GM23338 (cell line): ENCODE measurements at regions not wholly inside any gene's neighbourhood (a gene's known extent, or its start where the extent isn't known, plus 50 kb on each side); places are given as distances from the start of the nearest gene placed in this dataset.
A peak's percentile ranks its signal among the peaks of the same experiment; 100 is the strongest.

Source experiments
- ATAC-seq: fragments of 200-7000 bp; cut with Tn5 transposase; 3 replicates; pipeline ENCODE4 v1.9.1; 2020
- DNase-seq: peaks from one replicate; pipeline ENCODE4 v3.0.0-alpha.2; 2015; ENCODE audit warnings: low spot score
- H2AFZ ChIP-seq: fragments of 200-600 bp; sonication (generic); 2 replicates; pipeline ENCODE4 v1.8.0; 2016; ENCODE audit warnings: antibody characterized with exemption, mild to moderate bottlenecking, moderate library complexity
- H3F3A ChIP-seq: fragments of 200-600 bp; sonication (generic); replicated peaks from 2 replicates; pipeline ENCODE4 v1.8.0; 2017; ENCODE audit warnings: antibody characterized with exemption, mixed run types, low read depth
- H3K27ac ChIP-seq: fragments of 200-600 bp; sonication (generic); 2 replicates; pipeline ENCODE4 v1.6.1; 2016; ENCODE audit warnings: low read depth
- H3K27me3 ChIP-seq: fragments of 200-600 bp; sonication (generic); 2 replicates; pipeline ENCODE4 v1.8.0; 2016; ENCODE audit warnings: mild to moderate bottlenecking, mixed run types, moderate library complexity; ENCODE audit not compliant: insufficient read depth
- H3K36me3 ChIP-seq: fragments of 200-600 bp; sonication (generic); 2 replicates; pipeline ENCODE4 v1.8.0; 2016; ENCODE audit warnings: mild to moderate bottlenecking; ENCODE audit not compliant: insufficient read depth
- H3K4me1 ChIP-seq: fragments of 200-600 bp; sonication (generic); 2 replicates; pipeline ENCODE4 v1.8.0; 2016; ENCODE audit warnings: mild to moderate bottlenecking, moderate library complexity; ENCODE audit not compliant: insufficient read depth
- H3K4me2 ChIP-seq: fragments of 200-600 bp; sonication (generic); 2 replicates; pipeline ENCODE4 v1.7.1; 2017; ENCODE audit warnings: mixed run types
- H3K4me3 ChIP-seq: fragments of 200-600 bp; sonication (generic); 2 replicates; pipeline ENCODE4 v1.6.1; 2016; ENCODE audit warnings: mixed run types
- H3K79me2 ChIP-seq: fragments of 200-600 bp; sonication (generic); replicated peaks from 2 replicates; pipeline ENCODE4 v1.8.0; 2017; ENCODE audit warnings: mild to moderate bottlenecking; ENCODE audit not compliant: insufficient read depth
- H3K9me2 ChIP-seq: fragments of 200-600 bp; sonication (generic); 2 replicates; pipeline ENCODE4 v1.8.0; 2017; ENCODE audit not compliant: insufficient read depth
- H4K20me1 ChIP-seq: fragments of 200-600 bp; sonication (generic); replicated peaks from 2 replicates; pipeline ENCODE4 v1.8.0; 2017; ENCODE audit warnings: mild to moderate bottlenecking; ENCODE audit not compliant: insufficient read depth
- H3K27ac Mint-ChIP-seq: 2 replicates; pipeline ENCODE4 v1.8.0; 2020; ENCODE audit warnings: inconsistent platforms, mild to moderate bottlenecking, moderate library complexity, mixed read lengths
- H3K27me3 Mint-ChIP-seq: 3 replicates; pipeline ENCODE4 v1.8.0; 2022; ENCODE audit warnings: low read depth, mild to moderate bottlenecking, moderate library complexity, mixed read lengths, inconsistent platforms; ENCODE audit not compliant: insufficient read depth, poor library complexity
- H3K36me3 Mint-ChIP-seq: 3 replicates; pipeline ENCODE4 v1.8.0; 2021; ENCODE audit warnings: low read depth, mild to moderate bottlenecking, inconsistent platforms, moderate library complexity, mixed read lengths
- H3K4me1 Mint-ChIP-seq: 3 replicates; pipeline ENCODE4 v1.8.0; 2020; ENCODE audit warnings: mild to moderate bottlenecking, inconsistent platforms, mixed read lengths
- H3K4me3 Mint-ChIP-seq: 3 replicates; pipeline ENCODE4 v1.8.0; 2021; ENCODE audit warnings: moderate library complexity, mild to moderate bottlenecking, inconsistent platforms, mixed read lengths
- H3K9me3 Mint-ChIP-seq: 3 replicates; pipeline ENCODE4 v1.8.0; 2020; ENCODE audit warnings: moderate library complexity, mild to moderate bottlenecking, inconsistent platforms, mixed read lengths
- CREB1 ChIP-seq: fragments of 250-450 bp; sonication (Bioruptor Pico); IDR thresholded peaks from 2 replicates; pipeline ENCODE4 v1.5.0; 2020; ENCODE audit warnings: low read depth, mild to moderate bottlenecking, moderate library complexity
- ETS1 ChIP-seq: IDR thresholded peaks from 2 replicates; pipeline ENCODE4 v1.6.1; 2016; ENCODE audit warnings: antibody characterized with exemption
- EZH2 ChIP-seq: fragments of 200-600 bp; sonication (generic); IDR thresholded peaks from one replicate; pipeline ENCODE4 v1.8.0; 2017; ENCODE audit warnings: antibody characterized with exemption, mild to moderate bottlenecking, low read depth; ENCODE audit not compliant: unreplicated experiment
- EZH2phosphoT487 ChIP-seq: fragments of 200-600 bp; sonication (generic); IDR thresholded peaks from one replicate; pipeline ENCODE4 v1.8.1; 2018; ENCODE audit warnings: antibody characterized with exemption; ENCODE audit not compliant: unreplicated experiment
- NANOG ChIP-seq: IDR thresholded peaks from 2 replicates; pipeline ENCODE4 v1.6.1; 2016; ENCODE audit warnings: antibody characterized with exemption, borderline replicate concordance
- POLR2AphosphoS5 ChIP-seq: IDR thresholded peaks from 2 replicates; pipeline ENCODE4 v1.6.1; 2016; ENCODE audit warnings: antibody characterized with exemption, low read depth
- STAT1 ChIP-seq: IDR thresholded peaks from one replicate; pipeline ENCODE4 v1.6.1; 2016; ENCODE audit warnings: antibody characterized with exemption; ENCODE audit not compliant: unreplicated experiment
- ZNF114 ChIP-seq: fragments of 250-450 bp; sonication (Bioruptor Pico); IDR thresholded peaks from 2 replicates; pipeline ENCODE4 v1.5.0; 2020; ENCODE audit warnings: mild to moderate bottlenecking, moderate library complexity
- ZNF331 ChIP-seq: fragments of 250-450 bp; sonication (Bioruptor Pico); IDR thresholded peaks from 2 replicates; pipeline ENCODE4 v1.5.0; 2020; ENCODE audit warnings: low read depth, mild to moderate bottlenecking, moderate library complexity
- ZNF462 ChIP-seq: fragments of 250-450 bp; sonication (Bioruptor Pico); IDR thresholded peaks from 2 replicates; pipeline ENCODE4 v1.5.0; 2020; ENCODE audit warnings: mild to moderate bottlenecking, moderate library complexity
- TF ChIP-seq, protein P1 (sequence below), 2 experiments: fragments of 200-600 bp in 1 of 2; sonication (generic) in 1 of 2; conservative IDR thresholded peaks; 2 replicates each; pipeline versions ENCODE4 v1.5.1 to v1.6.1; 2016 to 2017; ENCODE audit warnings: antibody characterized with exemption in 2 of 2, low read depth in 2 of 2, mild to moderate bottlenecking in 2 of 2, moderate library complexity in 1 of 2
- TF ChIP-seq, protein P2 (sequence below): IDR thresholded peaks from one replicate; pipeline ENCODE4 v1.6.1; 2018; ENCODE audit warnings: antibody characterized with exemption; ENCODE audit not compliant: unreplicated experiment

DNA sequence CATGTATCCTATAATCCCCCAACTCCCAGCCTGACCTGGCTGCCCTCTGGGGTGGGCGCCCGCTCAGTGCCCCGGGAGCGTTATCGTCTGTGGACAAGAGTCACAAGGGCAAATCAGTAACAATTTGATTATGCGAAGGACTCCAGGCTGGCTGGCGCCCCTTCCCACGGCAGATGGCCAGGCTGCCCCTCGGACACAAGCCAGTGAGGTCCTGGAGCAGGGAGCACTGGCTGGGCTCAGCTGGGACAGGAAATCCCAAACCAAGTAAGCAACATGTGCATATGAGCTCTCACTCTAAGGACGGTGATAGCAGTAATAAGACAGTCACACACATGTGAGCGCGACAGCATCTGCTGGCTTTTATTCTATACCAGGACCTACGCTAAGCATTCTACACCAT, 59.3 kb upstream of the FAM222A start:
- H3K27me3 ChIP-seq = no peaks in the 10 kb centered on the region
- no peaks in the 10 kb centered on the region for H3K9me2 ChIP-seq
- no peaks in the 10 kb centered on the region for H3K79me2 ChIP-seq
- H4K20me1 ChIP-seq = no peaks in the 10 kb centered on the region
- DNase-seq = no peak
- H3K4me3 ChIP-seq = no peak overlapping the region
- Mint-ChIP-seq H3K27ac (no peak overlapping the region), H3K27me3 (peaks cover 5% of the 10 kb centered on the region), H3K36me3 (no peaks in the 10 kb centered on the region), H3K4me3 (no peak overlapping the region), H3K9me3 (no peaks in the 10 kb centered on the region), H3K4me1 (peaks cover 22% of the 10 kb centered on the region)
- H3K27ac ChIP-seq = no peak overlapping the region
- H3K4me1 ChIP-seq = peaks cover 7% of the 10 kb centered on the region; the same call in 1 of the 2 replicates
- no peak for ATAC-seq
- H3F3A ChIP-seq = no peaks in the 10 kb centered on the region
- TF ChIP-seq ZNF331 (CRISPR knock-in tag) (no peak), ZNF462 (CRISPR knock-in tag) (no peak), EZH2 (no peak), CREB1 (CRISPR knock-in tag) (no peak), POLR2AphosphoS5 (no peak), STAT1 (no peak), ETS1 (no peak), ZNF114 (CRISPR knock-in tag) (no peak), NANOG (no peak), EZH2phosphoT487 (no peak)
- TF ChIP-seq, protein P1, sequence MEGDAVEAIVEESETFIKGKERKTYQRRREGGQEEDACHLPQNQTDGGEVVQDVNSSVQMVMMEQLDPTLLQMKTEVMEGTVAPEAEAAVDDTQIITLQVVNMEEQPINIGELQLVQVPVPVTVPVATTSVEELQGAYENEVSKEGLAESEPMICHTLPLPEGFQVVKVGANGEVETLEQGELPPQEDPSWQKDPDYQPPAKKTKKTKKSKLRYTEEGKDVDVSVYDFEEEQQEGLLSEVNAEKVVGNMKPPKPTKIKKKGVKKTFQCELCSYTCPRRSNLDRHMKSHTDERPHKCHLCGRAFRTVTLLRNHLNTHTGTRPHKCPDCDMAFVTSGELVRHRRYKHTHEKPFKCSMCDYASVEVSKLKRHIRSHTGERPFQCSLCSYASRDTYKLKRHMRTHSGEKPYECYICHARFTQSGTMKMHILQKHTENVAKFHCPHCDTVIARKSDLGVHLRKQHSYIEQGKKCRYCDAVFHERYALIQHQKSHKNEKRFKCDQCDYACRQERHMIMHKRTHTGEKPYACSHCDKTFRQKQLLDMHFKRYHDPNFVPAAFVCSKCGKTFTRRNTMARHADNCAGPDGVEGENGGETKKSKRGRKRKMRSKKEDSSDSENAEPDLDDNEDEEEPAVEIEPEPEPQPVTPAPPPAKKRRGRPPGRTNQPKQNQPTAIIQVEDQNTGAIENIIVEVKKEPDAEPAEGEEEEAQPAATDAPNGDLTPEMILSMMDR (conservative IDR thresholded peaks at IDR 0.05; ENCODE audit: low read depth in 2 of 2) = no peak
- TF ChIP-seq, protein P2, sequence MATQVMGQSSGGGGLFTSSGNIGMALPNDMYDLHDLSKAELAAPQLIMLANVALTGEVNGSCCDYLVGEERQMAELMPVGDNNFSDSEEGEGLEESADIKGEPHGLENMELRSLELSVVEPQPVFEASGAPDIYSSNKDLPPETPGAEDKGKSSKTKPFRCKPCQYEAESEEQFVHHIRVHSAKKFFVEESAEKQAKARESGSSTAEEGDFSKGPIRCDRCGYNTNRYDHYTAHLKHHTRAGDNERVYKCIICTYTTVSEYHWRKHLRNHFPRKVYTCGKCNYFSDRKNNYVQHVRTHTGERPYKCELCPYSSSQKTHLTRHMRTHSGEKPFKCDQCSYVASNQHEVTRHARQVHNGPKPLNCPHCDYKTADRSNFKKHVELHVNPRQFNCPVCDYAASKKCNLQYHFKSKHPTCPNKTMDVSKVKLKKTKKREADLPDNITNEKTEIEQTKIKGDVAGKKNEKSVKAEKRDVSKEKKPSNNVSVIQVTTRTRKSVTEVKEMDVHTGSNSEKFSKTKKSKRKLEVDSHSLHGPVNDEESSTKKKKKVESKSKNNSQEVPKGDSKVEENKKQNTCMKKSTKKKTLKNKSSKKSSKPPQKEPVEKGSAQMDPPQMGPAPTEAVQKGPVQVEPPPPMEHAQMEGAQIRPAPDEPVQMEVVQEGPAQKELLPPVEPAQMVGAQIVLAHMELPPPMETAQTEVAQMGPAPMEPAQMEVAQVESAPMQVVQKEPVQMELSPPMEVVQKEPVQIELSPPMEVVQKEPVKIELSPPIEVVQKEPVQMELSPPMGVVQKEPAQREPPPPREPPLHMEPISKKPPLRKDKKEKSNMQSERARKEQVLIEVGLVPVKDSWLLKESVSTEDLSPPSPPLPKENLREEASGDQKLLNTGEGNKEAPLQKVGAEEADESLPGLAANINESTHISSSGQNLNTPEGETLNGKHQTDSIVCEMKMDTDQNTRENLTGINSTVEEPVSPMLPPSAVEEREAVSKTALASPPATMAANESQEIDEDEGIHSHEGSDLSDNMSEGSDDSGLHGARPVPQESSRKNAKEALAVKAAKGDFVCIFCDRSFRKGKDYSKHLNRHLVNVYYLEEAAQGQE = no peak
- no peaks in the 10 kb centered on the region for H3K36me3 ChIP-seq
- H2AFZ ChIP-seq = peak overlapping the region; percentile 66; the same call in 1 of the 2 replicates
- no peak overlapping the region for H3K4me2 ChIP-seq
